ENCODE measurements at regions not wholly inside any gene's neighbourhood (a gene's known extent, or its start where the extent isn't known, plus 50 kb on each side); places are given as distances from the start of the nearest gene placed in this dataset.

DNA sequence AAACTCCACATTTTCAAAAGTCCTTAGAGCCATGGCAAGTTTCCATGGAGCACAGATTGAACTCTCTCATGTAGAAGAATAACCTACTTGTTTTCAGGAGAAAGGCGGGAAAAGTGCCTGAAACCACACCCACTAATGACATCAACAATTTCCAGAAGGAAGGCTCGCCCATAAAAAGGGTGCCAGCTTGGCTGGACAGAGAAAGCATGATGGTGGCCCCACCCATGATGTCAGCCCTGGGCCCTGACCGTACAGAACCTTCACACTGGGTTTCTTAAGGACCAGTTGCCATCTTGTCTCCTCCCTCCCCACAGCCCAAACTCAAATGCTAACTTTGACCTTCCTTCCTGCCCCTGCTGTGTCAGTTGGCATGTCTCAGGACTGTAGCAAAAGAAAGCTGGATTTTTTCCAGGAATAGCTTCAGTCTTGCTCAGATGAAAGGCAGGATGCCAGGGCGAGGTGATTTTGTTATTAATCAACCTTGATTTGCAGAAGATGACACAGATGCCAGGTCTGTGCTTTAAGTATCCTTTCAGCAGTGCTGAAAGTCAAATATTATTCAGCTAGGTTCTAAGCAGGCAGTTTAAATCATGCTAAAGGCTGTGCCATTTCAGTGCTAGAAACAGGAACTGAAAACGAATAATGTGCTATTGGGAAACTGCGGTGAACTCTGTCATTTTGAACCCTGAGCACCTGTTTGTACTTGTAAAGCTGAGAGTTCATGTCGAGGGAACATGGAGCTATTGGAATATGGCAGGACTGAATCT lies 89.5 kb upstream of the RFC3 start:
- no peaks in the 10 kb centered on the region for H3K9me3 Mint-ChIP-seq
- H3K27ac Mint-ChIP-seq = no peak overlapping the region

DNA sequence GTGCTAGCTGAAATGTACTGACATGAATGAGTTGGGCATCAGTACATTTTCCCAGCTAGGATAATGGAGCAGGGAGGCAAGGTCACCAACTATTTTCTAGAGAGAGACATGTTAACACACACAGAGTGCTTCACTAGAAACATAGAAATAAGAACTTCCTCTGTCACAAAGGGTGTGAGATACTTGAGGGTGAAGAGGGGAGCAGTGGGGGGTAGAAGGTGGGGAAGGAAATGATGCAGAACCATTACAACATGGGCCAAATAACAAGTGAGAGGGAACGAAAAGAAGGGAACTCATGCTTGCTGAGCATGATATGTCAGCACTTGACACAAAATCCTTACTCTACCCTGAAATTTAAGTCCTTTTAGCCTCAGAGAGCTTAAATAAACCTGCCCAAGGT lies 87.8 kb upstream of the RFC3 start:
- H3K4me3 Mint-ChIP-seq = no peak overlapping the region
- no peaks in the 10 kb centered on the region for H3K9me3 Mint-ChIP-seq
- H3K4me1 Mint-ChIP-seq (ENCODE audit: low read depth) = peaks cover 9% of the 10 kb centered on the region
- DNase-seq (ENCODE audit: low spot score) = no peak
- no peak overlapping the region for H3K27ac Mint-ChIP-seq
- H3K36me3 Mint-ChIP-seq (ENCODE audit: low read depth) = no peaks in the 10 kb centered on the region
- H3K27me3 Mint-ChIP-seq (ENCODE audit: low read depth) = no peaks in the 10 kb centered on the region

More for the DNA sequence above, 89.5 kb upstream of the RFC3 start:
- no peak for DNase-seq (ENCODE audit: low spot score)
- peaks cover 13% of the 10 kb centered on the region for H3K4me1 Mint-ChIP-seq (ENCODE audit: low read depth)
- no peaks in the 10 kb centered on the region for H3K27me3 Mint-ChIP-seq (ENCODE audit: low read depth)
- H3K36me3 Mint-ChIP-seq (ENCODE audit: low read depth) = no peaks in the 10 kb centered on the region
- H3K4me3 Mint-ChIP-seq = no peak overlapping the region

GRCh38 chr13:33730619-33731018 lies 87.3 kb upstream of the RFC3 start:
- peaks cover 9% of the 10 kb centered on the region for H3K4me1 Mint-ChIP-seq (ENCODE audit: low read depth)
- H3K27ac Mint-ChIP-seq = no peak overlapping the region
- H3K36me3 Mint-ChIP-seq (ENCODE audit: low read depth) = no peaks in the 10 kb centered on the region
- H3K9me3 Mint-ChIP-seq = no peaks in the 10 kb centered on the region
- DNase-seq (ENCODE audit: low spot score) = no peak
- no peak overlapping the region for H3K4me3 Mint-ChIP-seq
- H3K27me3 Mint-ChIP-seq (ENCODE audit: low read depth) = no peaks in the 10 kb centered on the region

DNA sequence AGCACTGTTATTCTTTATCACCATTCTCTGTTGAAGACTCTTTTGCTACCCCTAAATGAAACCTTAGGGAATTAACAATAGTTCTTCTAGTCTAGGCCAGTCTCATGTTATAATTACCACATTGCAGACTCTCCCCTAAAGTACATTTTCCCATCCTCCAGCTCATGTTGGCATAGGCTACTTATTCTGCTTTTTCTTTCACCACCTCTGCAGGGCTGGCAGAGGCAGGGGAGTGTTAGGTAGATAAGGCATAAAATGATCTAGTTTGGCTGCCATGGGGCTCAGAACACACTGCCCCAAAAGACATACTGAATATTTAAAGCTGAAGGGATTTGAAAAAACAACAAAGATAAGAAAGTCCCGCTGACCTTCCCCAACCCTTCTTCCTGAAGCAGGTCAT lies 82.7 kb upstream of the RFC3 start:
- no peaks in the 10 kb centered on the region for H3K9me3 Mint-ChIP-seq
- no peaks in the 10 kb centered on the region for H3K36me3 Mint-ChIP-seq (ENCODE audit: low read depth)
- no peaks in the 10 kb centered on the region for H3K4me1 Mint-ChIP-seq (ENCODE audit: low read depth)
- no peak overlapping the region for H3K27ac Mint-ChIP-seq
- no peak for DNase-seq (ENCODE audit: low spot score)
- no peak overlapping the region for H3K4me3 Mint-ChIP-seq
- no peaks in the 10 kb centered on the region for H3K27me3 Mint-ChIP-seq (ENCODE audit: low read depth)

DNA sequence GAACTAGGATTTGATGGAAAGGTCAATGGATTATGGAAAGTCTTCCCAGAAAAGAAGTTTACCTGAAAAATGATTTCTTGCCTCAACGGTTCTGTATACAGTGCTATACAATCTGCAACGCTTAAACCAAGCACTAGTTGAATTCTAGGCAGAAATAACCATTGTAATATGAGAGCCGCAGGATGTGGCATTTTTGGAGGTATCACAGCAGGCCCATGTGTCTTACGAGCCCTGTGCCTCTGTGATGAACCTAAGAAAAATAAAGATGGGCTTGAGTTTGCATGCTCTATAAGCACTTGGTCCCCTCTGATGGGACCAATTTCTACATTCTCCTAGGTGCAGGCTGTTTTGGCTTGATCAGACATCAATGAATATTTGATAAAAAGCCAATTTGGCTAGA lies 78.7 kb upstream of the RFC3 start:
- H3K4me3 Mint-ChIP-seq = no peak overlapping the region
- no peaks in the 10 kb centered on the region for H3K27me3 Mint-ChIP-seq (ENCODE audit: low read depth)
- H3K36me3 Mint-ChIP-seq (ENCODE audit: low read depth) = no peaks in the 10 kb centered on the region
- no peaks in the 10 kb centered on the region for H3K9me3 Mint-ChIP-seq
- peaks cover 13% of the 10 kb centered on the region for H3K4me1 Mint-ChIP-seq (ENCODE audit: low read depth)
- H3K27ac Mint-ChIP-seq = no peak overlapping the region
- DNase-seq (ENCODE audit: low spot score) = no peak

DNA sequence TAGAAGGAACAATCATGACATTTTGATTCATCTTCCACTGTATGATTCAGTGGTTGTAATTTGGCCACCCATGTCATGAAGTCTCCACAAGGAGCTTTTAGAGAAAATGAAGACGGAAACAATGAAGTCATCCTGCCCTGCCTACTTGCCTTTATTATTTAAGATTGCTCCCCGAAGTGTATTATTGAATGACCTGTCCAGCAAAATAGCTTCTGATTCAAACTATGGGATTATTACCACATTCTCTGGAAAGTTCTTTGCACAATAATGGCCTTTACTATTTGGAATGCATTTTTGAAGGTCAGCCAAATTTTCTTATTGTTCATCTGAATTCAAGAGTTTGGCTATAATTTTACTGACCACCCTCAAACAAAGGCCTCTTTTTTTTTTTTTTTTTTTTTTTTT lies 77.8 kb upstream of the RFC3 start:
- Mint-ChIP-seq H3K9me3 (no peaks in the 10 kb centered on the region), H3K27me3 (ENCODE audit: low read depth) (no peaks in the 10 kb centered on the region), H3K4me3 (no peak overlapping the region), H3K4me1 (ENCODE audit: low read depth) (peaks cover 21% of the 10 kb centered on the region), H3K27ac (no peak overlapping the region), H3K36me3 (ENCODE audit: low read depth) (no peaks in the 10 kb centered on the region)
- DNase-seq (ENCODE audit: low spot score) = no peak

GRCh38 chr13:33742321-33742720 lies 75.6 kb upstream of the RFC3 start:
- no peak for DNase-seq (ENCODE audit: low spot score)
- Mint-ChIP-seq H3K27me3 (ENCODE audit: low read depth) (no peaks in the 10 kb centered on the region), H3K36me3 (ENCODE audit: low read depth) (no peaks in the 10 kb centered on the region), H3K4me3 (no peak overlapping the region), H3K27ac (no peak overlapping the region), H3K4me1 (ENCODE audit: low read depth) (peaks cover 21% of the 10 kb centered on the region), H3K9me3 (no peaks in the 10 kb centered on the region)

GRCh38 chr13:33743438-33744368 lies 74.2 kb upstream of the RFC3 start:
- Mint-ChIP-seq H3K4me3 (peak overlapping the region; percentile 68), H3K9me3 (no peaks in the 10 kb centered on the region), H3K27me3 (ENCODE audit: low read depth) (no peaks in the 10 kb centered on the region), H3K27ac (peak overlapping the region; percentile 80), H3K36me3 (ENCODE audit: low read depth) (no peaks in the 10 kb centered on the region), H3K4me1 (ENCODE audit: low read depth) (peaks cover 21% of the 10 kb centered on the region)
- peak; percentile 26 for DNase-seq (ENCODE audit: low spot score)

- Mint-ChIP-seq H3K4me3 (no peak overlapping the region), H3K27ac (no peak overlapping the region), H3K4me1 (ENCODE audit: low read depth) (peaks cover 21% of the 10 kb centered on the region), H3K36me3 (ENCODE audit: low read depth) (no peaks in the 10 kb centered on the region), H3K27me3 (ENCODE audit: low read depth) (no peaks in the 10 kb centered on the region), H3K9me3 (no peaks in the 10 kb centered on the region)
- no peak for DNase-seq (ENCODE audit: low spot score)
These were observed 73.2 kb upstream of the RFC3 start for GRCh38 chr13:33744589-33745369.

DNA sequence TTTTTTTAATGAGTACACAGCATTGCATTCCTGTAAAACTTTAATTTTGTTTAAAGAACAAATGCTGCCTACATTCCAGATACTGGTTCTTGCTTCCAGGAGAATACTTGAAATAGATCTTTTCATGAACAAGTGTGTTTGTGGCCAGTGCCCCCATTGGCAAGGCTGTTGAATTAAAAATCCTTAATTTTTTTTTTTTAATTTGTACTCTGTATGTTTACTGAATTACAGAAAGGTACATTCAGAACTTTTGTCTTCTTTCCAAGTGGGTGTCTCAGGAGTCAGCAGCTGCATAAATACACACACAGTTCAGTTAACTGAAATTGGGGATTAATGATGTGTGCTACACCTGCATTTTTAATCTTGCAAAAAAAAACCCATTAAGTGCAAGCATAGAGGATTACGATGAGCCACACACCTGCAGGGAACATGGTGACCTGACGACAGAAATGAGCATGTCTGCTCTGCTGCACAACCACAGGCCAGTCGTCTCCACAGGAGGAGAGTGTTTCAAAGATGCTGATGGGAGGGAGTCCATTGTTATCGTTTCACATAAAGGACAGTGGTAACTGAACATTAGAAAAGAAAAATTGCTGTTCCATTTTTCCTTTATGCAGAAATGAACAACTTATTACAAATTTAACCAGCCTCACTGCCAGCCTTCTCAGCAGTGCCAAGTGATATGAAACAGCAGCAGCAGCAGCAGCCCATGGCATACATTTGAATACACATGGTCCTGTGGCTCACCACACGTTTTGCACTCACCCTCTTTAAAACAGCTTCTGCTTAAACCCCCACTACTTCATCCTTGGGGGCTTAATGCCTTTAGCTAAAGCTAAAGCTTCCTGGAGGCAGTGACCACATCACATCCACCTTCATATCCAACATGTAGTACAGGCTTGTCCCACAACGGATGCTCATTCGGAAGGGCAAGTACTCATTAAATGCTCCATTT lies 72.3 kb upstream of the RFC3 start:
- Mint-ChIP-seq H3K4me1 (ENCODE audit: low read depth) (peaks cover 21% of the 10 kb centered on the region), H3K36me3 (ENCODE audit: low read depth) (no peaks in the 10 kb centered on the region), H3K9me3 (no peaks in the 10 kb centered on the region), H3K4me3 (no peak overlapping the region), H3K27ac (no peak overlapping the region), H3K27me3 (ENCODE audit: low read depth) (no peaks in the 10 kb centered on the region)
- DNase-seq (ENCODE audit: low spot score) = no peak

GRCh38 chr13:33746867-33747266 lies 71.1 kb upstream of the RFC3 start:
- H3K36me3 Mint-ChIP-seq (ENCODE audit: low read depth) = no peaks in the 10 kb centered on the region
- H3K27ac Mint-ChIP-seq = no peak overlapping the region
- H3K4me3 Mint-ChIP-seq = no peak overlapping the region
- no peaks in the 10 kb centered on the region for H3K9me3 Mint-ChIP-seq
- H3K27me3 Mint-ChIP-seq (ENCODE audit: low read depth) = no peaks in the 10 kb centered on the region
- no peak for DNase-seq (ENCODE audit: low spot score)
- H3K4me1 Mint-ChIP-seq (ENCODE audit: low read depth) = peaks cover 21% of the 10 kb centered on the region

GRCh38 chr13:33751151-33751550 lies 66.8 kb upstream of the RFC3 start:
- no peak overlapping the region for H3K4me3 Mint-ChIP-seq
- H3K27ac Mint-ChIP-seq = no peak overlapping the region
- H3K27me3 Mint-ChIP-seq (ENCODE audit: low read depth) = peaks cover 2% of the 10 kb centered on the region
- no peaks in the 10 kb centered on the region for H3K36me3 Mint-ChIP-seq (ENCODE audit: low read depth)
- H3K4me1 Mint-ChIP-seq (ENCODE audit: low read depth) = no peaks in the 10 kb centered on the region
- H3K9me3 Mint-ChIP-seq = no peaks in the 10 kb centered on the region
- no peak for DNase-seq (ENCODE audit: low spot score)

GRCh38 chr13:33752094-33752493 lies 65.9 kb upstream of the RFC3 start:
- Mint-ChIP-seq H3K36me3 (ENCODE audit: low read depth) (no peaks in the 10 kb centered on the region), H3K4me3 (no peak overlapping the region), H3K4me1 (ENCODE audit: low read depth) (no peaks in the 10 kb centered on the region), H3K27me3 (ENCODE audit: low read depth) (peaks cover 2% of the 10 kb centered on the region), H3K9me3 (no peaks in the 10 kb centered on the region), H3K27ac (no peak overlapping the region)
- DNase-seq (ENCODE audit: low spot score) = no peak

Measured in T-helper 2 cell treated with Interferon-gamma antibody and Interleukin-4, amounts not matched to agents 5 μg/mL and 100 μg/mL, for 36 hours (primary cell).